ENCODE measurements at regions not wholly inside any gene's neighbourhood (a gene's known extent, or its start where the extent isn't known, plus 50 kb on each side); places are given as distances from the start of the nearest gene placed in this dataset.
"Not testable (repeated sequence)": the region's sequence is repeated elsewhere in the genome, so short reads cannot be mapped to it uniquely, and the experiment has no call there.

DNA sequence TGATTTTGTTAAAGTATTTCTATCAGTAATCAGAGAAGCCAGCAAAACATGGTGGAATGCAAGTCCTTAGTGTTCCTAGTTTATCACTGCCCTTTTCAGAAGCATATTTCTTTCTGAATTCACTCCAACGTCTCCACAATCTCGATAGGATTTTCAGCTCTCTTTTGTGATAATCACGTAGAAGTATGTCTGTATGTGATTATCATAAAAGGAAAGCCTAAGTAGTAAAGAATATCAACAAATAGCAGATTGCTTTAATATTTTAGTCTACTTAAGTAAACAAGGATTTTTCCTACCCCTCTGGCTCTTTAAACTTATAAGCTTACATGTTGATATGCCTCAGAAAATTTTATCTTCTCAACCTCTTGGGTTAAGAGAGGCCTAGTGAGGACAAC, 147.4 kb upstream of the NUDT4 start:
- no peaks in the 10 kb centered on the region for H3K4me1 ChIP-seq
- no peak overlapping the region for H3K4me2 ChIP-seq (ENCODE audit: low read length)
- no peak overlapping the region for H2AFZ ChIP-seq
- H3K27ac ChIP-seq, result no peak overlapping the region
- H3K79me2 ChIP-seq, result no peaks in the 10 kb centered on the region
- H3K27me3 ChIP-seq (ENCODE audit: control insufficient read depth, insufficient read depth, low read length), result no peaks in the 10 kb centered on the region
- H3K4me3 ChIP-seq (ENCODE audit: low read depth, low read length), result no peak overlapping the region
- no peak for TF ChIP-seq CTCF (IDR thresholded peaks at IDR 0.05)
- no peak overlapping the region for H3K9ac ChIP-seq
- no peaks in the 10 kb centered on the region for H3K9me3 ChIP-seq (ENCODE audit: control insufficient read depth, low read length)
- no peaks in the 10 kb centered on the region for H3K36me3 ChIP-seq (ENCODE audit: control insufficient read depth, insufficient read depth, low read length)

DNA sequence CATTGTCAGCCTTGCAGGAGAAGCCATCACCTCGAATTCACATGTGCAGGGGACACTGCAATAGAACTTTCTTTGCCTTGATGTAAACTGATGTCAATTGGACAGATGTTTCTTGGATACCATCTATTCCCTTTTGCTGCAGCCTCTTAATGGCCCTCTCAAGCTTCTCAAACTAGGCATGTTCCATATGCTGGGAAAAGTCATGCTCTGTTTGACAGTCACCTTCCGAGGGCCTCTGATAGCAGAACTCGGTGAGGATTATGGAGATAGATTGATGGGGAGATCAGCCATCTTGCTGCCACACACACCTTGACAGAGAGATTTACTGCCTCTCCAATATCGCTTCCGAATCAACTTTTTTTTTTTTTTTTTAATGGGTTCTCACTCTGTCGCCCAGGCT, 145.8 kb upstream of the NUDT4 start:
- no peak for TF ChIP-seq CTCF (IDR thresholded peaks at IDR 0.05)

DNA sequence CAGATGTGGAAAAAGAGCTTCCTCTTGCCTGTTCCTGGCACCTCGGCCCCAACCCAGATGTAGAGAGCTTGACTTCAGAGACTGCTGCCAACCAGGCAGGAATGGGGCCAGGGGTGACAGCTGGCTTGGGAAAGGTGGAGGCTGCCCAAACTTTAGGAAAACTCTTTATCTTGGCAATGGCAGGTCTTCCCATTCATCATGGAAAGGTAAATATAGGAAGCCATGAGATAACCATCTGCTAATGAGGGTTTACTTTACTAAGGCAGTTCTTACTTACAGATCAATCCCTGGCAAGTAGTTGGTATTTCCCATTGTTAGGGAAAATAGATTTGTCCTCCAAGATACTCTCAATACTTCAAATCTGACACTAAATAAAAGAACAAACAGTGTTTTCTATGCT, 143.1 kb upstream of the NUDT4 start:
- Histone ChIP-seq H3K36me3 (ENCODE audit: control insufficient read depth, insufficient read depth, low read length) (no peaks in the 10 kb centered on the region), H3K4me3 (ENCODE audit: low read depth, low read length) (no peak overlapping the region), H3K79me2 (no peaks in the 10 kb centered on the region), H3K27ac (no peak overlapping the region), H3K27me3 (ENCODE audit: control insufficient read depth, insufficient read depth, low read length) (no peaks in the 10 kb centered on the region), H3K9ac (no peak overlapping the region), H3K9me3 (ENCODE audit: control insufficient read depth, low read length) (no peaks in the 10 kb centered on the region), H2AFZ (no peak overlapping the region), H3K4me1 (no peaks in the 10 kb centered on the region), H3K4me2 (ENCODE audit: low read length) (no peak overlapping the region)
- TF ChIP-seq CTCF (IDR thresholded peaks at IDR 0.05), result no peak

More for the DNA sequence above, 145.8 kb upstream of the NUDT4 start:
- Histone ChIP-seq H3K9ac (no peak overlapping the region), H3K4me2 (ENCODE audit: low read length) (no peak overlapping the region), H3K27ac (no peak overlapping the region), H3K9me3 (ENCODE audit: control insufficient read depth, low read length) (no peaks in the 10 kb centered on the region), H2AFZ (no peak overlapping the region), H3K79me2 (no peaks in the 10 kb centered on the region), H3K36me3 (ENCODE audit: control insufficient read depth, insufficient read depth, low read length) (no peaks in the 10 kb centered on the region), H3K4me1 (no peaks in the 10 kb centered on the region), H3K4me3 (ENCODE audit: low read depth, low read length) (no peak overlapping the region), H3K27me3 (ENCODE audit: control insufficient read depth, insufficient read depth, low read length) (no peaks in the 10 kb centered on the region)

GRCh38 chr12:93235881-93236280, 141.8 kb upstream of the NUDT4 start:
- Histone ChIP-seq H3K79me2 (no peaks in the 10 kb centered on the region), H3K4me3 (ENCODE audit: low read depth, low read length) (no peak overlapping the region), H3K36me3 (ENCODE audit: control insufficient read depth, insufficient read depth, low read length) (no peaks in the 10 kb centered on the region), H2AFZ (no peak overlapping the region), H3K27me3 (ENCODE audit: control insufficient read depth, insufficient read depth, low read length) (no peaks in the 10 kb centered on the region), H3K9me3 (ENCODE audit: control insufficient read depth, low read length) (no peaks in the 10 kb centered on the region), H3K9ac (no peak overlapping the region), H3K27ac (no peak overlapping the region), H3K4me2 (ENCODE audit: low read length) (no peak overlapping the region), H3K4me1 (no peaks in the 10 kb centered on the region)
- TF ChIP-seq CTCF (IDR thresholded peaks at IDR 0.05), result no peak

DNA sequence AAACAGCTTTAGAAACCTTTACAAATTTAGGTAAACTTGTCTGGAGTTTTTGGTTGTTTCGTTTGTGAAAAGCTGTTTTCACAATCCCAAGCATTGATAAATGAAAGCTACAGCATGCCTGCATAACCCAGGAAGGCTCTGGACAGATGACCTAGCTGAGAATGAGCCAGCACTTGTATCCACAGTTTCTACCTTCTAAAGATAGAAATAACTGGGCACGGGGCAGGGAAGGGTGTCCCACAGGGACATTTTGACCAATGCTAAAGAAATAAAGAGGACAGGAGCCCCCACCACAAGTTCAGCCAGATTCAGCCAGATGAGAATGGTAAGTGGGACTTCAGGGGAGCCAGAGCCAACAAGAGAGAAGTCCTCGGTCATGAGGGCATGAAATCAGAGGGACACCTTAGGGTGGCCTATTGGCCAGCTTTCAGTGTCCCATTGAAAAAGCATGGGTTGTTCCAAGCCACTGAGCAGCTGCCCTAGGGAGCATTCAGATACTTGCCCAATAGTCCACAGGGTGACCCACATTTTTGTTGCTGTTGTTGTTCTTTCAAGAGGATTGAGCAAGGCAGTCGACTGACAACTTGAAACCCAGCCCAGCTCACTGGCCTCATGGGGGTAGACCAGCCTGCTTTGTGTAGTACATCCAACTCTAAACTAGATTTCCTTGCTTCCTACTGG, 140.3 kb upstream of the NUDT4 start:
- no peaks in the 10 kb centered on the region for H3K36me3 ChIP-seq (ENCODE audit: control insufficient read depth, insufficient read depth, low read length)
- no peaks in the 10 kb centered on the region for H3K79me2 ChIP-seq
- no peaks in the 10 kb centered on the region for H3K27me3 ChIP-seq (ENCODE audit: control insufficient read depth, insufficient read depth, low read length)
- no peak overlapping the region for H2AFZ ChIP-seq
- H3K27ac ChIP-seq, result no peak overlapping the region
- no peak overlapping the region for H3K4me2 ChIP-seq (ENCODE audit: low read length)
- no peak for TF ChIP-seq CTCF (IDR thresholded peaks at IDR 0.05)
- H3K4me3 ChIP-seq (ENCODE audit: low read depth, low read length), result no peak overlapping the region
- no peaks in the 10 kb centered on the region for H3K9me3 ChIP-seq (ENCODE audit: control insufficient read depth, low read length)
- H3K9ac ChIP-seq, result no peak overlapping the region
- no peaks in the 10 kb centered on the region for H3K4me1 ChIP-seq

DNA sequence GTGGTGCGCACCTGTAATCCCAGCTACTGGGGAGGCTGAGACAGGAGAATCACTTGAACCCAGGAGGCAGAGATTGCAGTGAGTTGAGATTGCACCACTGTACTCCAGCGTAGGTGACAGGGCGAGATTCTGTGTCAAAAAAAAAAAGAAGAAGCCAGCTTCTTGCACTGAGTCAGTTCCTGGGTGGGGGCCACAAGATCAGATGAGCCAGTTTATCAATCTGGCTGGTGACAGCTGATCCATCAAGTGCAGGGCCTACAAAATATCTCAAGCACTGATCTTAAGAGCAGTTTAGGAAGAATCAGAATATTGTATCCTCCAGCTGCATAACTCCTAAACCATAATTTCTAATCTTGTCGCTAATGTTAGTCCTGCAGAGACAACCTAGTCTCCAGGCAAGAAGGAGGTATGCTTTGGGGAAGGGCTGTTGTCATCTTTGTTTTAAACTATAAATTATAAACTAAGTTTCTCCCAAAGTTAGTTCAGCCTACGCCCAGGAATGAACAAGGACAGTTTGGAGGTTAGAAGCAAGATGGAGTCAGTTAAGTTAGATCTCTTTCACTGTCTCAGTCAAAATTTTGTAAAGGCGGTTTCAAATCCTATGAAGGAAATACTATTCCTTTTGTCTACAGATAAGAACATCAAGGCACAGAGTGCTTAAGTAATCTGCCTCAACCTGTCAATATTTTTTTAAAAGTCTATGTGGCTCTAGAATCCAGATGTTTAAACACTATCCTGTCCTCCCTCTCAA, 139.0 kb upstream of the NUDT4 start:
- not testable (repeated sequence) for H2AFZ ChIP-seq; H3K27ac ChIP-seq; H3K27me3 ChIP-seq (ENCODE audit: control insufficient read depth, insufficient read depth, low read length); H3K4me1 ChIP-seq; H3K4me2 ChIP-seq (ENCODE audit: low read length); H3K79me2 ChIP-seq; H3K9me3 ChIP-seq (ENCODE audit: control insufficient read depth, low read length); H3K36me3 ChIP-seq (ENCODE audit: control insufficient read depth, insufficient read depth, low read length); H3K4me3 ChIP-seq (ENCODE audit: low read depth, low read length); H3K9ac ChIP-seq

GRCh38 chr12:93239789-93240188, 137.9 kb upstream of the NUDT4 start:
- H3K4me3 ChIP-seq (ENCODE audit: low read depth, low read length); H2AFZ ChIP-seq; H3K9ac ChIP-seq; H3K27me3 ChIP-seq (ENCODE audit: control insufficient read depth, insufficient read depth, low read length); H3K79me2 ChIP-seq; H3K4me2 ChIP-seq (ENCODE audit: low read length); H3K27ac ChIP-seq; H3K36me3 ChIP-seq (ENCODE audit: control insufficient read depth, insufficient read depth, low read length); H3K9me3 ChIP-seq (ENCODE audit: control insufficient read depth, low read length): not testable (repeated sequence)
- peaks cover 16% of the 10 kb centered on the region for H3K4me1 ChIP-seq
